ENCODE measurements at regions not wholly inside any gene's neighbourhood (a gene's known extent, or its start where the extent isn't known, plus 50 kb on each side); places are given as distances from the start of the nearest gene placed in this dataset.

DNA sequence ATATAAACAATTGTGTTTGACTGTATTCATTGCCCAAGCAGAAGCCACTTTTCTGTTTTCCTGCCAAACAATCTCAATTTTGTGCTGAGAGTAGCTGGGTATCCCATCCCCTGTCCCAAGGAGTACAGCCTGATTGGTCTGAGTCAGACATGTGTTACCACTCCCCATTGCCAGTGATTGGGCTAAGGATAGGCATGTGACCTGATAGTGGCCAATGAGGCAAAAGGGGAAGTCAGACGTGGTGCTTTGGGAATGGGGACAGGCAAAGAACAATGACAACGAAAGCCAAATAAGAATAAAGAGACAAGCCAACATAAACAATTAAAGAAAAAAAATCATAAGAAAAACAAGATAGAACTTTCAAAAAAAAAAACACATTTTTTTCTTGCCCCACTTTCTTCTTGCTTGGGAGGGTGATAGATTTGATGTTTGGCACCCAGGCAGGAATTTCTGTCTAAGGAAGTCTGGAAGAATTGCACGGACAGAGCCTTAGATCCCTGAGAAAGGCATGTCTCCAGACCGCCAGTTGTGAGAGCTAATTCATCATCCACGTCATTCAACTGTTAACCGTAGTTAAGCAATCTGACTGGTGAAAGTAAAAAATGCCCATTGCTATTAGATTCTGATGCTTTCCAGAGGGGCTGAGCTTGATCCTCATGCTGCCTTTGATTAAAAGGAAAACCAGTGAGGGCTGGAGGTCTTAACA lies 626.6 kb upstream of the TMEM132C start:
- DNase-seq: no peak

DNA sequence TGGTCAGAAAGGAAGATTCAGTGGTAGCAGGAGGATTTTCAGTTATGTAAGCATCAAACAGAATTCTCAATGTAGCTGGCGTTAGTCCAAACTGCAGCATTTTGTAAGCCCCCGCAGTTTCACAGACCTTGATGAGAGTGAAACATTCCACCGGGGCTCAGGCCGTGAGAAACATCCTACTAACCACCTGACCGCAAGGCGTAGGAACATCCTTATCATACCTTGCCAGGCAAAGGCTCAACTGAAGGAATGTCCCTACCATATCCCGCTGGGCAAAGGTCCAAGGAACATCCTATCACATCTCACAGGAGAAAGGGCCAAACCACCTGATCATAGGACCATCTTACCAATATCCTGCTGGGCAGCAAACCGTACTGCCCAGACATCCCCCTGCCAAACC lies 624.8 kb upstream of the TMEM132C start:
- no peak for DNase-seq

- DNase-seq: no peak
Observed at GRCh38 chr12:127648321-127648720, 618.6 kb upstream of the TMEM132C start.

DNA sequence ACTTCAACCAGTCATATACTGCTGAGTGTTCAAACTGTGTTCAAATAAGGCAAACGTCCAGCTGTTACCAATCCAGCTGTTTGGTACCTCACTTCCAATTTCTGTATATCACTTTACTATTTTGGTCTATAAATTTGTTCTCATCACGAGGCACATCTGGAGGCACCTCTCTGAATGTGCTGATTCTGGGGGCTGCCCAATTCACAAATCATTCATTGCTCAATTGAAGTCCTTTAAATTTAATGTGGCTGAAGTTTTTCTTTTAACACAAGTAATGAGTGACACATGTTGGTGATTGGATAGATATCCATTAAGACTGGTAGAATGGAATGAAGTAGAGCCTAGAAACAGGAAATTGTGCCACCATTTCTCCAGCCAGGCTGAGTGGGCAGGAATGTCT lies 617.0 kb upstream of the TMEM132C start:
- no peak for DNase-seq

DNA sequence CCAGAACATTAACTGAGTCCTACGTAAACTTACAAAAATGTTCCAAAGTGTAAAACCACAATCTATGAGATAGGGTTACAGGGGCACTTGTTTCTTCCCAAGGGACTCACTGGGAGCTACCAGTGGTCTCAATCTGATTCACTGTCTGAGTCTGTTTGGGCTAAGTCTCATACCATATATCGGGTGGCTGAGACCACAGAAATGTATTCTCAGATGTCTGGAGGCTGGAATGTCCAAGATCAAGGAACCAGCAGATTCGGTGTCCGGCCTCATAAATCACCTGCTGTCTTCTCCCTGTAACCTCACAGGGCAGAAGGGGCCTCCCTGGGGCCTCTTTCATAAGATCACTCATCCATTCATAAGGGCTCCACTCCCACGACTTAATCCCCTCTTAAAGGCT lies 616.3 kb upstream of the TMEM132C start:
- no peak for DNase-seq

DNA sequence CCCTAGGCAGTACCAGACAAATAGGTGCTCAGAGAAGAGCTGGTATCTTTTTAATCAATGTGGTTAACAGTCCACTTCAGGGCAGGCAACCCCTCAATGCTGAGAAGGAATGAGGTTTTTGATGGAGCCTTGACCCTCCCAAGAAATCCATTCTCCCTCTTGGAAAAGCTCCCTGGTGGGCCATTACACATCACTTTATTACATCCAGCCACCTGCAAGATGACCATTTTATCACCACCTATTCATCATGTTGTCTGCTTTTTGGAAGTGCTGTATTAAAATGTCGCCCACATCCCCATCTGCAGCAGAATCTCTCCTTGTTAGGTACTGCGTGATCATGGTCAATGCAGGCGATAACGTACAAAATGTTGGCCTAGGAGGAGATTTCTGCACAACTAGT lies 614.7 kb upstream of the TMEM132C start:
- DNase-seq: no peak

GRCh38 chr12:127654383-127654985 lies 612.5 kb upstream of the TMEM132C start:
- no peak for DNase-seq

GRCh38 chr12:127655691-127656090 lies 611.3 kb upstream of the TMEM132C start:
- DNase-seq: no peak

- no peak for DNase-seq
Observed at GRCh38 chr12:127656266-127656665, 610.7 kb upstream of the TMEM132C start.

DNA sequence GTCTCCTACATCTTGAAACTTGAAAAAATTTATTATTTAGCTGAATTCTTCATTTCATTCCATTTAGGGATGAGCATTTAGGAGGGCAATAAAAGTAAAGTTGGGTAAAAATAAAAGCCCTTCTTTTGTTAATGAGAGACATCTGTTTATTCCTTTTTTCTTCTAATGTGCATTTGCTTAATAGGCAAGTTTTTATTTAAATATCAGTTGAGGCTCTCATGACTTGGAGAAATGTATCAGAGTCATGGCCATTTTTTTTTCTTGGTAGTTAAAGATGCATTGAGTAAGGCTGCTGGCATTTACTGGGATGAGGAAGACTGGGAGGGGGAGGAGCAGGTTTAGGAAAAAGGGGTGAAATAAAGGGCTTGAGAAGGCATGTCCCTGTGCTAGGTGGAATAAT lies 609.9 kb upstream of the TMEM132C start:
- DNase-seq: no peak

DNA sequence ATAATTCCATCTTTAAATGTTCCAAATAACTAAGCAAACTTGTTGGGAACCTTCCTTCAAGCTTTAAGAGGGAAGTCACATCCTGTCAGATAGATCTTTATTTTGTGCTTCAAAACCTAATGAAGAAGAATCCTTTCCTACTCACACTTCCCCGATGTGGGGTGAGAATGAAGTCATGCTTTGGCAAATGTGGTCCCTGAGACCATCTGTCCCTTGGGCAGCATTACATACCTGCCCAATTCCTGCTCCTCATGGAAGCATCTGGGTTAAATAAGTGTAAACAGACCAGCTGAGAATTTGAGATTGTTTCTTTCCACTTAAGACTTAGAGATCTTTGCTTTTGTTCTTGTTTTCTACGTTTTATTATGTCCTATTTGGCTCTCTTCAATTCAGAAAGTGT lies 606.0 kb upstream of the TMEM132C start:
- no peak for DNase-seq

- no peak for DNase-seq
Observed at GRCh38 chr12:127663716-127664115, 603.3 kb upstream of the TMEM132C start.

GRCh38 chr12:127664901-127665300 lies 602.1 kb upstream of the TMEM132C start:
- no peak for DNase-seq

GRCh38 chr12:127667131-127667685 lies 599.8 kb upstream of the TMEM132C start:
- DNase-seq: no peak

- no peak for DNase-seq
Observed at GRCh38 chr12:127670294-127670693, 596.7 kb upstream of the TMEM132C start.

DNA sequence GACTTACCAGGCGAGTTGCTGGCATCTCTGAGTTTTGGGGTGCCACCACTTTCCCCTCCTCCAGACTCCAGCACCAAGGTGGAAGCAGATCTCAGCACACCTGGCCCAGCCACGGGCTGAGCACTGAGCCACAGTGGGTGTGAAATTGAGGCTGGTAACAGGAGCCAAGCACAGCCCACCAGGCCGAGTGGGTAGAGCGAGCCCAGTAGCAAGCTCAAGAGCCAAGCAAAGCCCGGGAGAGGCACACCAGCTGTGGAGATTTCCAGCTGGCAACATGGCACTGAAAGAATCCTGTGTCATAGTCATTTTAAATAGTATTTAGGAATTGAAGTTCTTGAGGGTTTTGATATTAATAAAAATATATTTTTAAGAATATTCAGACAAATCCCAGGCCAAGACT lies 596.2 kb upstream of the TMEM132C start:
- DNase-seq: no peak

DNA sequence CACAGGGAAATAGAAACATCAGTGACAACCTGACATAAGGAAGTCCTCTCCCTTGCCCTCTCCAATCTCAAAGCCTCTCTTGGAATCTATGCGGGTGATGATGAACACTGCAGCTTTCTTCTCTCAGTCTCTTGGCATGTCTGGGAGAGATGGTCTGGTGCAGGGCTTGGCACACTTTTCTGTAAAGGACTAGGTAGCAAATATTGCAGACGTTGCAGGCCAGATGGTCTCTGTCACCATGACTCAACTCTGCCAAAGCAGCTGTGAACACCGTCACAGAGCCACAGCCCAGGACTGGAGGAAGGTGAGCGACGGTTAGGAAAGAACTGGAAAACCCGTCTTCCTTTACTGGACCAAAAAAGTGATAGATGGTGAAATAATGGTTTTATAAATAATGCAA lies 591.0 kb upstream of the TMEM132C start:
- no peak for DNase-seq

- DNase-seq: peak; percentile 40 to 62
Observed at GRCh38 chr12:127677537-127678131, 589.3 kb upstream of the TMEM132C start.

DNA sequence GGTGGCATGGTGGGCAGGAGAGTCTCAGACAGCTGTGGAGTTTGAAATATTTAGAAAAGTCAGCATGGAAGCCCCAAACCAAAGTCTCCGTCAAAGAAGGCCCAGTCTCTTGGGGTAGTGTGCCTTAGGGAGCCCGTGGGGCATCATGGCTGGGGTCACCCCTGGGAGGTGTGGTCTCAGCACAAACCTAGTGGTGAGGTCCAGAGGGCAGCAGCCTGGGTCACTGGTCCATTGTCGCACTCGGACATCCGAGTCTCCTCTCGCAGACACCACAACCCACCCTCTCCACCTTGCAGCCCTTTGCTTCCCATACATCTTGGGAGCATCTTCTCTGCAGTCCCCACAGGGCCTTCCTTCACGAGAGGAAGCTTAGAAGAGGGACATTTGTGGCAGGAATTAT lies 588.0 kb upstream of the TMEM132C start:
- no peak for DNase-seq

GRCh38 chr12:127680516-127680915 lies 586.5 kb upstream of the TMEM132C start:
- DNase-seq: no peak

- DNase-seq: no peak
Observed at GRCh38 chr12:127681151-127681754, 585.7 kb upstream of the TMEM132C start.

DNA sequence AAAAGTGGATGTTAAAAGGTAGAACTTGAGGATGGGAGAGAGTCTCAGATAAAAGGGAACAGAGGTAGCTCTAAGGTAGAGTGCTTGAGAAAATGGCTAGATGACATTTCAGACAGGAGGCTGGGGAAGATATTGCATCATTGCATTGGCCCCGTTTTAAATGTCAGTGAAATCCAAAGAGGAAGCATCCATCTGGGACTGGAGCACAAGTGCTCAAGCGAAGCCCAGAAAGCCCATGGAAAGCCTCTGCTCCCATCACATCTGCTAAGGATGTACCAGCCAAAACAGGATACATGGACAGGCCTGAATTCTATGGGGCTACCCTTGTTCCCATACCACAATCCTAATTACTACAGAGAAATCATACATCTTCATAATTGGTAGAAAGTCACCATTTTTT lies 581.5 kb upstream of the TMEM132C start:
- no peak for DNase-seq

GRCh38 chr12:127685931-127686330 lies 581.0 kb upstream of the TMEM132C start:
- no peak for DNase-seq

- no peak for DNase-seq
Observed at GRCh38 chr12:127687181-127687580, 579.8 kb upstream of the TMEM132C start.

All from Kasumi-1 (cell line).